ENCODE measurements at regions not wholly inside any gene's neighbourhood (a gene's known extent, or its start where the extent isn't known, plus 50 kb on each side); places are given as distances from the start of the nearest gene placed in this dataset.

DNA sequence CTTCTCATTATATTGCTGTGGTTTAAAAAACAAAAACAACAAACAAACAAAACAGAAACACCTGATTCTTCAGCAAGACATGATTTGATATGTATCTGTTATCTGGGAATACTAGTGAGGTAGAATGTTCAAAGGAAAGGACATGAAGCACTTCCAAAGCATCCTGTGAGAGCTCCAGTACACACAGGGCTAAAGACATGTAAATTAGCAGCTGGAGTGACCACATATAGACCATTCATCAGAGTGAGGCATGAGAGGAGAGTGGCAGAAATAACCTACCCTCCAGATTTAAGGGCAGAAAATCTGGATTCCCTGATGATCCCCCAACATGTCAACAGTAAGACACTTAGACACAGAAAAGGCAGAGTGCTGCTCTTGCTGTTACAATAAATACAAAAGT, 260.5 kb upstream of the CHRM3 start:
- TF ChIP-seq, protein P1, sequence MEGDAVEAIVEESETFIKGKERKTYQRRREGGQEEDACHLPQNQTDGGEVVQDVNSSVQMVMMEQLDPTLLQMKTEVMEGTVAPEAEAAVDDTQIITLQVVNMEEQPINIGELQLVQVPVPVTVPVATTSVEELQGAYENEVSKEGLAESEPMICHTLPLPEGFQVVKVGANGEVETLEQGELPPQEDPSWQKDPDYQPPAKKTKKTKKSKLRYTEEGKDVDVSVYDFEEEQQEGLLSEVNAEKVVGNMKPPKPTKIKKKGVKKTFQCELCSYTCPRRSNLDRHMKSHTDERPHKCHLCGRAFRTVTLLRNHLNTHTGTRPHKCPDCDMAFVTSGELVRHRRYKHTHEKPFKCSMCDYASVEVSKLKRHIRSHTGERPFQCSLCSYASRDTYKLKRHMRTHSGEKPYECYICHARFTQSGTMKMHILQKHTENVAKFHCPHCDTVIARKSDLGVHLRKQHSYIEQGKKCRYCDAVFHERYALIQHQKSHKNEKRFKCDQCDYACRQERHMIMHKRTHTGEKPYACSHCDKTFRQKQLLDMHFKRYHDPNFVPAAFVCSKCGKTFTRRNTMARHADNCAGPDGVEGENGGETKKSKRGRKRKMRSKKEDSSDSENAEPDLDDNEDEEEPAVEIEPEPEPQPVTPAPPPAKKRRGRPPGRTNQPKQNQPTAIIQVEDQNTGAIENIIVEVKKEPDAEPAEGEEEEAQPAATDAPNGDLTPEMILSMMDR (IDR thresholded peaks at IDR 0.05; ENCODE audit: extremely low read depth in 1 of 2, insufficient read depth in 1 of 2, low read depth in 1 of 2, low read length in 2 of 2), result no peak
- TF ChIP-seq EZH2 (IDR thresholded peaks at IDR 0.05; ENCODE audit: borderline replicate concordance, low read depth, low read length, severe bottlenecking), result no peak
- no peak for TF ChIP-seq GATA2 (IDR thresholded peaks at IDR 0.05; ENCODE audit: insufficient read depth, insufficient read length, low read depth, low read length)
- TF ChIP-seq, protein P2, sequence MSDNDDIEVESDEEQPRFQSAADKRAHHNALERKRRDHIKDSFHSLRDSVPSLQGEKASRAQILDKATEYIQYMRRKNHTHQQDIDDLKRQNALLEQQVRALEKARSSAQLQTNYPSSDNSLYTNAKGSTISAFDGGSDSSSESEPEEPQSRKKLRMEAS (IDR thresholded peaks at IDR 0.05; ENCODE audit: insufficient read depth, insufficient read length), result no peak
- TF ChIP-seq FOS (IDR thresholded peaks at IDR 0.05; ENCODE audit: borderline replicate concordance, insufficient read depth, low read length), result no peak
- no peak for TF ChIP-seq POLR2A (IDR thresholded peaks at IDR 0.05; ENCODE audit: low read depth, low read length)
- no peak for TF ChIP-seq POLR2AphosphoS5 (IDR thresholded peaks at IDR 0.05; ENCODE audit: insufficient read depth, low read depth, low read length)
- no peak for TF ChIP-seq MYC (IDR thresholded peaks at IDR 0.05; ENCODE audit: low read depth, low read length)
- TF ChIP-seq JUN (IDR thresholded peaks at IDR 0.05; ENCODE audit: borderline replicate concordance, insufficient read depth, insufficient read length, low read depth), result no peak

Measured in endothelial cell of umbilical vein (primary cell).